H1 (cell line): ENCODE measurements at regions not wholly inside any gene's neighbourhood (a gene's known extent, or its start where the extent isn't known, plus 50 kb on each side); places are given as distances from the start of the nearest gene placed in this dataset.

Experiments used
- CTCF ChIA-PET: fragments of 300-600 bp; sonication (Branson Sonifier 250); formaldehyde crosslinking; loops from one replicate; lab custom pipeline; 2021; ENCODE audit not compliant: partially characterized antibody; lab: Charles Lee
- POLR2A ChIA-PET: fragments of 300-600 bp; sonication (Branson Sonifier 250); formaldehyde crosslinking; loops from one replicate; lab custom pipeline; 2021; ENCODE audit warnings: inconsistent platforms; ENCODE audit not compliant: partially characterized antibody; lab: Charles Lee
- DNase-seq, 2 experiments: peaks; one replicate each; pipeline versions ENCODE4 v3.0.0 to v3.0.0-alpha.2; 2010 to 2022; ENCODE audit warnings: low spot score in 2 of 2, low read depth in 1 of 2, mixed read lengths in 1 of 2
- FAIRE-seq: peaks from 2 replicates; lab custom pipeline; 2011; peaks lifted over from hg19 to GRCh38; lab: Jason Lieb, UNC
- H2AFZ ChIP-seq: 2 replicates; pipeline ENCODE4 v1.8.1; 2012; ENCODE audit warnings: low read length, inconsistent platforms
- H2AK5ac ChIP-seq: 2 replicates; pipeline ENCODE4 v1.6.1; 2013; ENCODE audit warnings: low read depth, low read length
- H2BK120ac ChIP-seq: replicated peaks from 2 replicates; pipeline ENCODE3; 2013; ENCODE audit warnings: low read depth, low read length, inconsistent platforms
- H2BK12ac ChIP-seq: 2 replicates; pipeline ENCODE4 v1.6.1; 2013; ENCODE audit warnings: low read depth, low read length
- H2BK15ac ChIP-seq: 2 replicates; pipeline ENCODE4 v1.6.1; 2013; ENCODE audit warnings: low read length
- H2BK20ac ChIP-seq: 2 replicates; pipeline ENCODE4 v1.6.1; 2013; ENCODE audit warnings: low read length
- H2BK5ac ChIP-seq: 2 replicates; pipeline ENCODE4 v1.6.1; 2013; ENCODE audit warnings: low read depth, low read length
- H3K14ac ChIP-seq: 2 replicates; pipeline ENCODE4 v1.6.1; 2013; ENCODE audit warnings: inconsistent platforms; ENCODE audit not compliant: insufficient read length
- H3K18ac ChIP-seq: 2 replicates; pipeline ENCODE4 v1.6.1; 2013; ENCODE audit warnings: low read length; ENCODE audit errors: extremely low read depth
- H3K23ac ChIP-seq: 2 replicates; pipeline ENCODE4 v1.6.1; 2013; ENCODE audit warnings: inconsistent platforms; ENCODE audit not compliant: insufficient read length
- H3K23me2 ChIP-seq: 2 replicates; pipeline ENCODE4 v1.6.1; 2013; ENCODE audit warnings: low read depth, low read length
- H3K27ac ChIP-seq: 2 replicates; pipeline ENCODE4 v1.6.1; 2011; ENCODE audit warnings: low read depth, low read length, inconsistent platforms
- H3K27me3 ChIP-seq, 4 experiments: replicated peaks in 1 of 4; 1 replicate in 1 of 4; 2 replicates in 3 of 4; pipeline versions ENCODE4 v1.6.1 to v1.8.1; 2011 to 2013; ENCODE audit warnings: low read length in 3 of 4, mild to moderate bottlenecking in 3 of 4, inconsistent platforms in 2 of 4, mixed read lengths in 2 of 4, moderate library complexity in 1 of 4; ENCODE audit not compliant: control insufficient read depth in 3 of 4, insufficient read depth in 3 of 4; ENCODE audit errors: extremely low read depth in 1 of 4
- H3K36me3 ChIP-seq, 4 experiments: 2 replicates each; pipeline versions ENCODE4 v1.6.1 to v1.8.1; 2011 to 2013; ENCODE audit warnings: mild to moderate bottlenecking in 4 of 4, low read length in 3 of 4, moderate library complexity in 2 of 4, control low read depth in 1 of 4, inconsistent platforms in 1 of 4; ENCODE audit not compliant: insufficient read depth in 4 of 4, control insufficient read depth in 2 of 4
- H3K4ac ChIP-seq: replicated peaks from 2 replicates; pipeline ENCODE3; 2013; ENCODE audit warnings: low read length, low read depth, mixed read lengths, inconsistent platforms; ENCODE audit not compliant: insufficient read length
- H3K4me1 ChIP-seq, 4 experiments: replicated peaks in 1 of 4; 1 replicate in 1 of 4; 2 replicates in 3 of 4; pipeline versions ENCODE4 v1.6.1 to v1.8.1; 2011 to 2013; ENCODE audit warnings: low read length in 3 of 4, inconsistent platforms in 2 of 4, mixed read lengths in 1 of 4; ENCODE audit not compliant: insufficient read depth in 4 of 4, control insufficient read depth in 3 of 4
- H3K4me2 ChIP-seq, 2 experiments: 2 replicates each; pipeline versions ENCODE4 v1.6.1 to v1.8.1; 2011 to 2013; ENCODE audit warnings: low read depth in 2 of 2, low read length in 2 of 2, control low read depth in 1 of 2, inconsistent platforms in 1 of 2, mild to moderate bottlenecking in 1 of 2; ENCODE audit not compliant: insufficient read depth in 1 of 2
- H3K4me3 ChIP-seq, 4 experiments: fragments of 200-600, 300-600 bp in 1 of 4; sonication (generic), shearing (Covaris generic), sonication (Bioruptor Twin) in 1 of 4; 2 replicates each; pipeline versions ENCODE4 v1.5.1 to v1.8.1; 2011 to 2016; ENCODE audit warnings: low read length in 4 of 4, low read depth in 3 of 4, control low read depth in 2 of 4, inconsistent platforms in 2 of 4, mild to moderate bottlenecking in 2 of 4, mixed read lengths in 1 of 4, moderate library complexity in 1 of 4; ENCODE audit not compliant: insufficient read depth in 2 of 4; ENCODE audit errors: extremely low read depth in 1 of 4
- H3K56ac ChIP-seq: replicated peaks from 2 replicates; pipeline ENCODE3; 2013; ENCODE audit warnings: low read depth, mild to moderate bottlenecking, mixed read lengths, low read length, inconsistent platforms; ENCODE audit not compliant: insufficient read length
- H3K79me1 ChIP-seq: 2 replicates; pipeline ENCODE4 v1.6.1; 2013; ENCODE audit warnings: low read depth, low read length, control low read depth
- H3K79me2 ChIP-seq, 2 experiments: 2 replicates each; pipeline versions ENCODE4 v1.6.1 to v1.8.1; 2012 to 2013; ENCODE audit warnings: low read length in 2 of 2, mild to moderate bottlenecking in 2 of 2, inconsistent platforms in 1 of 2; ENCODE audit not compliant: insufficient read depth in 2 of 2, control insufficient read depth in 1 of 2
- H3K9ac ChIP-seq, 4 experiments: replicated peaks in 1 of 4; 1 replicate in 1 of 4; 2 replicates in 3 of 4; pipeline versions ENCODE4 v1.6.1 to v1.8.1; 2011 to 2013; ENCODE audit warnings: low read depth in 3 of 4, low read length in 3 of 4, control low read depth in 2 of 4, mild to moderate bottlenecking in 2 of 4, moderate library complexity in 2 of 4, inconsistent platforms in 1 of 4; ENCODE audit errors: extremely low read depth in 1 of 4
- H3K9me3 ChIP-seq, 2 experiments: 2 replicates each; pipeline versions ENCODE4 v1.6.1 to v1.8.1; 2012 to 2013; ENCODE audit warnings: mild to moderate bottlenecking in 2 of 2, moderate library complexity in 2 of 2, control low read depth in 1 of 2, inconsistent platforms in 1 of 2, low read depth in 1 of 2, low read length in 1 of 2, mixed read lengths in 1 of 2; ENCODE audit not compliant: insufficient read depth in 2 of 2
- H4K20me1 ChIP-seq, 2 experiments: replicated peaks in 1 of 2; 2 replicates each; pipeline versions ENCODE3 to v1.8.1; 2011 to 2013; ENCODE audit warnings: inconsistent platforms in 2 of 2, low read length in 2 of 2, mild to moderate bottlenecking in 1 of 2; ENCODE audit not compliant: insufficient read depth in 2 of 2, control insufficient read depth in 1 of 2
- H4K5ac ChIP-seq: 2 replicates; pipeline ENCODE4 v1.6.1; 2013; ENCODE audit warnings: low read length, low read depth, mixed read lengths, inconsistent platforms; ENCODE audit not compliant: insufficient read length
- H4K8ac ChIP-seq: 2 replicates; pipeline ENCODE4 v1.8.0; 2013; ENCODE audit warnings: mild to moderate bottlenecking, moderate library complexity, low read length, inconsistent platforms; ENCODE audit not compliant: insufficient read depth; ENCODE audit errors: extremely low read depth
- H4K91ac ChIP-seq: replicated peaks from 2 replicates; pipeline ENCODE3; 2013; ENCODE audit warnings: low read length, mixed read lengths, inconsistent platforms; ENCODE audit not compliant: insufficient read length
- BCL11A ChIP-seq, 2 experiments: IDR thresholded peaks; one replicate each; pipeline ENCODE4 v1.6.1; 2011; ENCODE audit warnings: low read depth in 2 of 2, low read length in 2 of 2, mild to moderate bottlenecking in 2 of 2
- BRCA1 ChIP-seq: IDR thresholded peaks from 2 replicates; pipeline ENCODE4 v1.6.1; 2012; ENCODE audit warnings: low read depth, low read length, improper control_type of control experiment
- CREB1 ChIP-seq: IDR thresholded peaks from 2 replicates; pipeline ENCODE4 v1.6.1; 2012; ENCODE audit warnings: inconsistent platforms
- GTF2F1 ChIP-seq: IDR thresholded peaks from 2 replicates; pipeline ENCODE4 v1.6.1; 2012; ENCODE audit warnings: low read depth, low read length, improper control_type of control experiment, borderline replicate concordance
- RBBP5 ChIP-seq: IDR thresholded peaks from 2 replicates; pipeline ENCODE4 v1.7.1; 2012; ENCODE audit warnings: low read depth, mild to moderate bottlenecking, inconsistent platforms, low read length, moderate library complexity, borderline replicate concordance
- YY1 ChIP-seq: IDR thresholded peaks from 2 replicates; pipeline ENCODE4 v1.6.1; 2011; ENCODE audit warnings: low read depth, mild to moderate bottlenecking, low read length
- WGBS, 2 experiments: shearing (Covaris generic) in 1 of 2; methylation state at CpG; one replicate each; pipeline versions ENCODE4 v1.1.6 to v1.1.7; 2013 to 2015; ENCODE audit warnings: low lambda C conversion rate in 2 of 2, mixed read lengths in 2 of 2, inconsistent platforms in 1 of 2, low coverage in 1 of 2, missing lambda C conversion rate in 1 of 2; ENCODE audit not compliant: insufficient replicate concordance in 2 of 2, insufficient coverage in 1 of 2, insufficient read length in 1 of 2; ENCODE audit errors: extremely low coverage in 1 of 2, missing lambda C conversion rate in 1 of 2; 5-methylcytosine and 5-hydroxymethylcytosine counted together
- TF ChIP-seq, protein P1 (sequence below): IDR thresholded peaks from 2 replicates; pipeline ENCODE4 v1.6.1; 2011; ENCODE audit warnings: low read depth, mild to moderate bottlenecking, low read length; ENCODE audit not compliant: insufficient read depth

DNA sequence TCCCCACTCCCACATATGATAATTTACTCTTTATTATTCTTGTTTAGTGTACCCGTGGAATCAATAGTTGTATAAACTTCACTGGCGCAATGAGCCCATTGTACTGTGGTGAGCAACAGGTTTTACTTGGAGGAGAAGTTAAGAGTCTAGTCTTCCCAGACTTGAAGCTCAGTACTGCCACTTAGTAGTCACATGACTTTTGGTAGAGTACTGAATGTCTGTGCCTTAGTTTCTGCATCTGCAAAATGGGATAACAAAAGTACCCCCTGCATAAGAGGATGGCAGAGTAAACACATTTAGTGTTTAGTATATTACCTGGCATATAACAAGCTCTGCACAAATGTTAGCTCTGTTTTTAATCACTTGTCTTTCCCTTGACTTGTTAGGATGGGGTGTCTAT is 375.5 kb downstream of the VRK1 start:
- Histone ChIP-seq H2BK15ac (no peak overlapping the region), H4K5ac (no peak overlapping the region), H4K8ac (no peak overlapping the region), H2AK5ac (no peak overlapping the region), H3K27me3 (no peaks in the 10 kb centered on the region), H2BK120ac (no peak overlapping the region), H3K23me2 (no peaks in the 10 kb centered on the region), H2BK20ac (no peak overlapping the region), H3K36me3 (no peaks in the 10 kb centered on the region), H3K4me2 (no peak overlapping the region), H3K4ac (no peak overlapping the region), H3K14ac (no peak overlapping the region), H3K79me2 (no peaks in the 10 kb centered on the region), H3K4me1 (no peaks in the 10 kb centered on the region), H3K56ac (no peak overlapping the region), H3K23ac (no peak overlapping the region), H2BK12ac (no peak overlapping the region), H4K20me1 (no peaks in the 10 kb centered on the region), H3K9ac (no peak overlapping the region), H3K4me3 (no peak overlapping the region), H3K27ac (no peak overlapping the region), H2BK5ac (no peak overlapping the region), H3K18ac (no peak overlapping the region), H3K79me1 (no peaks in the 10 kb centered on the region), H4K91ac (no peak overlapping the region), H2AFZ (no peak overlapping the region), H3K9me3 (no peaks in the 10 kb centered on the region)
- FAIRE-seq (no peak), DNase-seq (no peak)
- TF ChIP-seq BRCA1 (no peak), BCL11A (IDR thresholded peaks at IDR 0.05; ENCODE audit: low read depth in 2 of 2, low read length in 2 of 2) (no peak), GTF2F1 (no peak), RBBP5 (no peak), YY1 (no peak), CREB1 (no peak)
- TF ChIP-seq, protein P1, sequence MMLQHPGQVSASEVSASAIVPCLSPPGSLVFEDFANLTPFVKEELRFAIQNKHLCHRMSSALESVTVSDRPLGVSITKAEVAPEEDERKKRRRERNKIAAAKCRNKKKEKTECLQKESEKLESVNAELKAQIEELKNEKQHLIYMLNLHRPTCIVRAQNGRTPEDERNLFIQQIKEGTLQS = no peak
- ChIA-PET CTCF (interaction anchor here (1.3 to 1.5 kb wide), 2 partner anchors 13 to 14 kb away, joined by 3 to 4 read pairs; no protein-coding TSS in a partner anchor), POLR2A (no interaction called here)
- WGBS, 2 experiments = 93% methylated on average over 2 of the region's 2 CpGs; no CpG with 5 or more reads in 1 of the 2 experiments
